Astrocyte (in vitro differentiated cells and primary cell): ENCODE measurements at regions not wholly inside any gene's neighbourhood (a gene's known extent, or its start where the extent isn't known, plus 50 kb on each side); places are given as distances from the start of the nearest gene placed in this dataset.

Source experiments
- DNase-seq: peaks from one replicate; pipeline ENCODE4 v3.0.0-alpha.2; 2010; ENCODE audit warnings: low read depth
- FAIRE-seq: peaks from 2 replicates; lab custom pipeline; 2011; peaks lifted over from hg19 to GRCh38; lab: Jason Lieb, UNC
- H2AFZ ChIP-seq: 2 replicates; pipeline ENCODE4 v1.6.0; 2012; ENCODE audit warnings: low read depth, low read length, inconsistent platforms
- H3K27ac ChIP-seq: 2 replicates; pipeline ENCODE4 v1.5.1; 2011; ENCODE audit warnings: low read depth, low read length, inconsistent platforms
- H3K27me3 ChIP-seq: 2 replicates; pipeline ENCODE4 v1.6.0; 2011; ENCODE audit warnings: low read length, inconsistent platforms; ENCODE audit not compliant: insufficient read depth
- H3K36me3 ChIP-seq: 2 replicates; pipeline ENCODE4 v1.5.1; 2011; ENCODE audit warnings: low read length, inconsistent platforms; ENCODE audit not compliant: insufficient read depth
- H3K4me1 ChIP-seq: 2 replicates; pipeline ENCODE4 v1.5.1; 2011; ENCODE audit warnings: low read length, inconsistent platforms; ENCODE audit not compliant: insufficient read depth
- H3K4me2 ChIP-seq: 2 replicates; pipeline ENCODE4 v1.6.0; 2012; ENCODE audit warnings: low read length, inconsistent platforms
- H3K4me3 ChIP-seq: 2 replicates; pipeline ENCODE4 v1.5.1; 2011; ENCODE audit warnings: low read depth, mild to moderate bottlenecking, low read length, inconsistent platforms; ENCODE audit not compliant: insufficient read depth
- H3K79me2 ChIP-seq: 2 replicates; pipeline ENCODE4 v1.6.0; 2012; ENCODE audit warnings: mild to moderate bottlenecking, low read length, inconsistent platforms; ENCODE audit not compliant: insufficient read depth
- H3K9ac ChIP-seq: 2 replicates; pipeline ENCODE4 v1.6.0; 2012; ENCODE audit warnings: mild to moderate bottlenecking, low read length, inconsistent platforms
- H3K9me3 ChIP-seq: 2 replicates; pipeline ENCODE4 v1.5.1; 2012; ENCODE audit warnings: low read depth, mild to moderate bottlenecking, low read length, inconsistent platforms; ENCODE audit not compliant: insufficient read depth
- H4K20me1 ChIP-seq: 2 replicates; pipeline ENCODE4 v1.6.0; 2012; ENCODE audit warnings: low read length, inconsistent platforms; ENCODE audit not compliant: insufficient read depth
- H3K27ac Mint-ChIP-seq: one replicate; pipeline ENCODE4 v1.8.0; 2021; ENCODE audit warnings: mild to moderate bottlenecking, mixed read lengths; ENCODE audit not compliant: unreplicated experiment
- H3K27me3 Mint-ChIP-seq: one replicate; pipeline ENCODE4 v1.8.0; 2021; ENCODE audit warnings: low read depth, mixed read lengths; ENCODE audit not compliant: unreplicated experiment
- H3K36me3 Mint-ChIP-seq: one replicate; pipeline ENCODE4 v1.8.0; 2021; ENCODE audit warnings: low read depth, mixed read lengths; ENCODE audit not compliant: unreplicated experiment
- H3K4me1 Mint-ChIP-seq: one replicate; pipeline ENCODE4 v1.8.0; 2021; ENCODE audit warnings: low read depth, mixed read lengths; ENCODE audit not compliant: unreplicated experiment
- H3K4me3 Mint-ChIP-seq: one replicate; pipeline ENCODE4 v1.8.0; 2021; ENCODE audit warnings: mild to moderate bottlenecking, moderate library complexity, mixed read lengths; ENCODE audit not compliant: unreplicated experiment
- H3K9me3 Mint-ChIP-seq: one replicate; pipeline ENCODE4 v1.8.0; 2021; ENCODE audit warnings: mild to moderate bottlenecking, mixed read lengths; ENCODE audit not compliant: unreplicated experiment
- EZH2 ChIP-seq: IDR thresholded peaks from 2 replicates; pipeline ENCODE4 v1.6.1; 2012; ENCODE audit warnings: mild to moderate bottlenecking, low read length, inconsistent platforms; ENCODE audit not compliant: insufficient read depth
- TF ChIP-seq, protein P1 (sequence below): IDR thresholded peaks from 2 replicates; pipeline ENCODE4 v1.5.1; 2011; ENCODE audit warnings: low read depth, mild to moderate bottlenecking, inconsistent platforms, low read length, moderate library complexity; ENCODE audit not compliant: insufficient read depth

DNA sequence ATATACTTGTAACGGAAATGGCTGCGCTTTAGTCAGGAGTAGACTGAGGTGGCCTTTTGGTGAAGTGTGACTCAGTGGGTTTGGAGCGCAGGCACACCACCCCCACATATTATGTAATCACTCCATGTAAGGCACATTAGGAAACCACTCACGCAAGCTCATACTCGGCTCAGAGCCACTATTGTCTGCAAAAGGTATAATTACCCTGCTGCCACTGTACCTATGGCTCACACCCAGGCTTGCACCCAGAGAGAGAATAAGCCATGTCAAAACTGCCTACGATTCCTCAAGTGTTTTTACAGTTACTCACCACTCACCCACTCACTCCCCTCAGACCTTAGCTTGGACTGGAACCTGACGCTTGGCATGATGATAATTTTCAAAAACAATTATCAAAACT, 611.9 kb upstream of the CCDC54 start:
- Histone ChIP-seq H3K9ac (peak overlapping the region; percentile 59), H3K4me3 (no peak overlapping the region), H3K36me3 (no peaks in the 10 kb centered on the region), H3K79me2 (no peaks in the 10 kb centered on the region), H3K27me3 (no peaks in the 10 kb centered on the region), H3K4me1 (peaks cover 14% of the 10 kb centered on the region), H4K20me1 (no peaks in the 10 kb centered on the region), H3K9me3 (no peaks in the 10 kb centered on the region), H2AFZ (no peak overlapping the region), H3K27ac (peak overlapping the region; percentile 77), H3K4me2 (peak overlapping the region; percentile 35)
- Mint-ChIP-seq H3K9me3 (no peaks in the 10 kb centered on the region), H3K27ac (peak overlapping the region; percentile 30), H3K36me3 (no peaks in the 10 kb centered on the region), H3K4me3 (no peak overlapping the region), H3K27me3 (no peaks in the 10 kb centered on the region), H3K4me1 (peaks cover 7% of the 10 kb centered on the region)
- TF ChIP-seq, protein P1, sequence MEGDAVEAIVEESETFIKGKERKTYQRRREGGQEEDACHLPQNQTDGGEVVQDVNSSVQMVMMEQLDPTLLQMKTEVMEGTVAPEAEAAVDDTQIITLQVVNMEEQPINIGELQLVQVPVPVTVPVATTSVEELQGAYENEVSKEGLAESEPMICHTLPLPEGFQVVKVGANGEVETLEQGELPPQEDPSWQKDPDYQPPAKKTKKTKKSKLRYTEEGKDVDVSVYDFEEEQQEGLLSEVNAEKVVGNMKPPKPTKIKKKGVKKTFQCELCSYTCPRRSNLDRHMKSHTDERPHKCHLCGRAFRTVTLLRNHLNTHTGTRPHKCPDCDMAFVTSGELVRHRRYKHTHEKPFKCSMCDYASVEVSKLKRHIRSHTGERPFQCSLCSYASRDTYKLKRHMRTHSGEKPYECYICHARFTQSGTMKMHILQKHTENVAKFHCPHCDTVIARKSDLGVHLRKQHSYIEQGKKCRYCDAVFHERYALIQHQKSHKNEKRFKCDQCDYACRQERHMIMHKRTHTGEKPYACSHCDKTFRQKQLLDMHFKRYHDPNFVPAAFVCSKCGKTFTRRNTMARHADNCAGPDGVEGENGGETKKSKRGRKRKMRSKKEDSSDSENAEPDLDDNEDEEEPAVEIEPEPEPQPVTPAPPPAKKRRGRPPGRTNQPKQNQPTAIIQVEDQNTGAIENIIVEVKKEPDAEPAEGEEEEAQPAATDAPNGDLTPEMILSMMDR: no peak
- TF ChIP-seq EZH2: no peak
- FAIRE-seq (peak; percentile 96), DNase-seq (peak; percentile 98)

DNA sequence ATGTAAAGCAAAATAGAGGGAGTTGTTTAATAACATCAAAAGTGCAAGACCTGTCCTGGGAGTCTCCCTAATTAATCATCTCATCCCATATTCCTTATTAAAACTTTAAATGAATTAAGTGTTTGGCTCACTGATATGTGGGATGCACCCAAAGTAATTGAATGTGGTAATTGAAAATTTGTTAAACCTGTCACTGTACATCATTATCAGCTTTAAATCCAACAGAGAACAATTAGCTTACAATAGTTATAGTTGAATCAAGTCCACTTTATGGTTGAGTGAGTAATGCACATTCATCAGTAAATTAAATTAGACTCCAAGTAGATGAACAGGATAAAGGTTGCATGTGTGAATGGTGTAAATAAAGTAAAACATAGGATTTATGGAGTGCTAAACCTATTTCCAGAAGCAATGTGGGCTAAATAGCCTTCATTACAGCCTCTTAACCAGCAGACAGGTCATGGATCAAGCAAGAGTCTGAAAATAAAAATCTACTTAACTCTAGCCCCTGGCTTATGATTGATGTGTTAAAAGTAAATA, 608.2 kb upstream of the CCDC54 start:
- no peak for FAIRE-seq
- Mint-ChIP-seq H3K9me3 (no peaks in the 10 kb centered on the region), H3K4me1 (peaks cover 7% of the 10 kb centered on the region), H3K36me3 (no peaks in the 10 kb centered on the region), H3K27ac (no peak overlapping the region), H3K27me3 (no peaks in the 10 kb centered on the region), H3K4me3 (no peak overlapping the region)
- no peak overlapping the region for H3K9ac ChIP-seq
- no peak overlapping the region for H2AFZ ChIP-seq
- H3K4me1 ChIP-seq: peaks cover 14% of the 10 kb centered on the region
- no peak overlapping the region for H3K27ac ChIP-seq
- H3K27me3 ChIP-seq: no peaks in the 10 kb centered on the region
- H3K4me3 ChIP-seq: no peak overlapping the region
- no peak overlapping the region for H3K4me2 ChIP-seq
- no peaks in the 10 kb centered on the region for H3K36me3 ChIP-seq
- no peaks in the 10 kb centered on the region for H3K79me2 ChIP-seq
- TF ChIP-seq, protein P1: no peak
- TF ChIP-seq EZH2: no peak
- DNase-seq: no peak
- no peaks in the 10 kb centered on the region for H3K9me3 ChIP-seq
- H4K20me1 ChIP-seq: no peaks in the 10 kb centered on the region

DNA sequence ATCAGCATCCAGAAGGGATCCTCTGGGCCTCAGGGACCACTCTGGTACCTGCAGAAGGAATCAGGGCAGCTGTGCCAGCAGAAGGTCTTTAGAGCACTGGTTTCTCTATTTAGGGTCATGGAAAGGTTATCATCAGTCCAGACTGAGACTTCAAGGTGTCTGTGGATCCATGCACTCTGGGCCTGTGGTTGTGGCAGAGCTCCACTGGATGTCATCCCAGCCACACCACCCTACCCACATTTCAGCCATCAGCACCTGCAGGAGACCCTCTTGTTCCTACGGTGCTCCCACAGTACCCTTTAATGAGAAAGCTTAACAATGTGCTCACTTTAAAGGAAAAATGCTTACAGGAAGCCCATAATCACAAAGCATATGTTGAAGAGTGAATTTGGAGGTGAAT, 603.4 kb upstream of the CCDC54 start:
- Histone ChIP-seq H3K9ac (no peak overlapping the region), H3K4me1 (no peaks in the 10 kb centered on the region), H3K27me3 (no peaks in the 10 kb centered on the region), H3K27ac (no peak overlapping the region), H4K20me1 (no peaks in the 10 kb centered on the region), H3K9me3 (no peaks in the 10 kb centered on the region), H2AFZ (no peak overlapping the region), H3K79me2 (no peaks in the 10 kb centered on the region), H3K4me2 (no peak overlapping the region), H3K36me3 (no peaks in the 10 kb centered on the region), H3K4me3 (no peak overlapping the region)
- DNase-seq (no peak), FAIRE-seq (no peak)
- no peak overlapping the region for H3K27ac Mint-ChIP-seq
- H3K27me3 Mint-ChIP-seq: no peaks in the 10 kb centered on the region
- no peaks in the 10 kb centered on the region for H3K4me1 Mint-ChIP-seq
- H3K36me3 Mint-ChIP-seq: no peaks in the 10 kb centered on the region
- H3K4me3 Mint-ChIP-seq: no peak overlapping the region
- TF ChIP-seq EZH2: no peak
- TF ChIP-seq, protein P1: no peak
- no peaks in the 10 kb centered on the region for H3K9me3 Mint-ChIP-seq
